ENCODE measurements at regions not wholly inside any gene's neighbourhood (a gene's known extent, or its start where the extent isn't known, plus 50 kb on each side); places are given as distances from the start of the nearest gene placed in this dataset.

DNA sequence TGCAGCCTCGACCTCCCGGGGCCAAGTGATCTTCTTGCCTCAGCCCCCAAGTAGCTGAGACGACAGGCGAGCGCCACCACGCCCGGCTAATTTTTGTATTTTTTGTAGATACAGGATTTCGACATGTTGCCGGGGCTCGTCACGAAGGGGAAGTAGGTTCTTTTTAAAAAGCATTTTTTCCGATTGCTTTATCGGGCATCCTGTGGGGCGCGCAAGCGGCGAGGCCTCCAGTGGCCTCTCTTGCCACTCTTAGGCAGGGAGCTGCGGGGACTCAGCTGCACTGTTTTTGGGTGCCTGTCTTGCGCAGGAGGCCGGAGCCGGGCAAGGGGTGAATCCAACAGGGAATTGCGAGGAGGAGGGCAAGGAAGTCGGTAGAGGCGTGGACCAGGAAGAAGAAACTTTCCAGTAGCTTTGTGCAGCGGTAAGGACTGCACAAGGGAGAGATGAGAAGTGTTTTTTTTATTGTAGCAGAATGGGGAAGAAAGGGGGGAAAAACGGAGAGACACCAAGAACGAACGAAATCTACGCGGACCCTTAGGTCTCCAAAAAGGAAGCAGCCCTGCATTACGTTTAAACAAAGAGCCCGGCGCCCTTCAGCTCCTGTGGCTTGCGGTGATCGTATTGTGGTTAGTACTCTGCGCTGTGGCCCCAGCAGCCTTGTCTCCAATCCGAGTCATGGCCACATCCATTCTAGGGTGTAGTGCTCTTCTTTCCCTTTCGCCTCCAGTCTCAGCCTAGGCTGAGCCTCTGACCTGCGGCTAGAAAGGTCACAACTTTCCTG, 164.8 kb downstream of the PPIAL4G start:
- TF ChIP-seq, protein P1, sequence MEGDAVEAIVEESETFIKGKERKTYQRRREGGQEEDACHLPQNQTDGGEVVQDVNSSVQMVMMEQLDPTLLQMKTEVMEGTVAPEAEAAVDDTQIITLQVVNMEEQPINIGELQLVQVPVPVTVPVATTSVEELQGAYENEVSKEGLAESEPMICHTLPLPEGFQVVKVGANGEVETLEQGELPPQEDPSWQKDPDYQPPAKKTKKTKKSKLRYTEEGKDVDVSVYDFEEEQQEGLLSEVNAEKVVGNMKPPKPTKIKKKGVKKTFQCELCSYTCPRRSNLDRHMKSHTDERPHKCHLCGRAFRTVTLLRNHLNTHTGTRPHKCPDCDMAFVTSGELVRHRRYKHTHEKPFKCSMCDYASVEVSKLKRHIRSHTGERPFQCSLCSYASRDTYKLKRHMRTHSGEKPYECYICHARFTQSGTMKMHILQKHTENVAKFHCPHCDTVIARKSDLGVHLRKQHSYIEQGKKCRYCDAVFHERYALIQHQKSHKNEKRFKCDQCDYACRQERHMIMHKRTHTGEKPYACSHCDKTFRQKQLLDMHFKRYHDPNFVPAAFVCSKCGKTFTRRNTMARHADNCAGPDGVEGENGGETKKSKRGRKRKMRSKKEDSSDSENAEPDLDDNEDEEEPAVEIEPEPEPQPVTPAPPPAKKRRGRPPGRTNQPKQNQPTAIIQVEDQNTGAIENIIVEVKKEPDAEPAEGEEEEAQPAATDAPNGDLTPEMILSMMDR (conservative IDR thresholded peaks at IDR 0.05): no peak
- TF ChIP-seq ZFX (IDR thresholded peaks at IDR 0.05): no peak

Data from C4-2B (cell line).